ENCODE measurements at regions not wholly inside any gene's neighbourhood (a gene's known extent, or its start where the extent isn't known, plus 50 kb on each side); places are given as distances from the start of the nearest gene placed in this dataset.

GRCh38 chr21:35232545-35233176 lies 183.6 kb upstream of the RUNX1 start:
- DNase-seq: no peak

GRCh38 chr21:35231090-35231489 lies 182.0 kb upstream of the RUNX1 start:
- no peak for DNase-seq

DNA sequence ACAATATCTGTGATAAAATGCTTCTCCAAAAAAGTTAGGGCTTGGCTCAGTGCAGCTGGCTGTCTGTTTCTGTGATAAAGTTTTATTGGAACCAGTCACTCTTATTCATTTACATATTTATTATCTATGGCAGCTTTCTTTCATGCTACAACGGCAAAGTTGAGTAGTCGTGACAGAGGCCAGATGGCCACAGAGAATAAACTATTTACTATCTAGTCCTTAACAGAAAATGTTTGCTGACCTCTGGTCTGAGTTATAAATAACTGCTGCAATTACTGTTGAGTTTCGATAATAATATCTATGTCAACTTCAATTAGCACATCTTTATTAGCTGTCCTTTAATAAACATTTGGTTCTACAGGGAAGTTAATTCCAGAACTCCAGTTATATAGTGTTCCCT lies 180.2 kb upstream of the RUNX1 start:
- peak; percentile 31 for DNase-seq

DNA sequence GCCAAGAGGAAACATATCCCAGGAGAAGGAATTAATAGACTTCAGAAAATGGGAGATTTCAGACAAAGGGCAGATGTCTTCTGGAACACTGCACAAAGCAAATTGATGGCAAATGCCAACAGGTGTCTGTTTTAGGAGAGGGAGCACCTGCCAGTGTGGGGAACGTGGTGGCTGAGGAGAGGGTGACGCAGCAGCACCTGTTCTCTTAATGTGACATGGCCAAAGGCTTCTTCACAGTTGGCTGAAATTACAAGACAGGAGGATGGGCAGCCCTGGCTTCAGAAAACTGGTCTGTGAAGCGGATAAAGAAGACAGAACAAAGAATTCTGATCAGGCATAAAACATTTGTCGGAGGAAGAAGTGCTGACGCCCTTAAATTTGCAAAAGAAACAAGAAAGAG lies 178.7 kb upstream of the RUNX1 start:
- DNase-seq: no peak

DNA sequence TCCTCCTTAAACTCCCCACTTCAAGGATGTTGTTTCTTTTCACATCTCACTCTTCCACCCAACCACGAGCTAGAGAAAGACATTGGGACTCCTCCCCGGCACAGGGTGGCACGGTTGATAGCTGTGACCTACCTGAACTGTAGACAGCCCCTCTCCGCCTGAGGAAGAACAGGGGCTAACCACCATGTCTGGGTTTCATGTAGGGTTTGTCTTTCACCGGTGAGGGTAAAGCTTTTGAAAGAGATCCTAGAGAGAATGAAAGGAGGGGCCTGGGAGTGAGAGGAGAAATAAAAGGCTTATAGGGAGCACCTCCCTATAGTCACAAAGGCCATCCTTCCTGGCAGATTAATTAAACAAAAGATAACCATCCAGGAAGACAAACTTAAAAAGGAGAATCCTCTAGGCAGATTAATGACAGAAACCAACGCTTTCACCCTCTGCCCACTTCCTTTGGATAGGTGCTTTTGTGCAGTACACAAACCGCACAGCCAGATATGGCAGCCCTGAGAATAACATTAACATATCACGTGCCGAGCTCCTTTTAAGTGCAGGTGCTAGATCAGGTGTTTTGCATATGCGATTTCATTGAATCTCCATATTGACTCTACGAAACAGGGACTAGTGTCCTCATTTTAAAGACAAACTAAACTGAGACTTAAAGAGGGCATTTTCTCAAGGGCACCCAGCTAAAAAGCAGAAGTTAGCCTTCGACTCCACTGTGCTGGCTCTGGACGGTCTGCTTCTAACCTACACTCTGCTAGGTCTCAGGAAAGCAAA lies 178.1 kb upstream of the RUNX1 start:
- no peak for DNase-seq

DNA sequence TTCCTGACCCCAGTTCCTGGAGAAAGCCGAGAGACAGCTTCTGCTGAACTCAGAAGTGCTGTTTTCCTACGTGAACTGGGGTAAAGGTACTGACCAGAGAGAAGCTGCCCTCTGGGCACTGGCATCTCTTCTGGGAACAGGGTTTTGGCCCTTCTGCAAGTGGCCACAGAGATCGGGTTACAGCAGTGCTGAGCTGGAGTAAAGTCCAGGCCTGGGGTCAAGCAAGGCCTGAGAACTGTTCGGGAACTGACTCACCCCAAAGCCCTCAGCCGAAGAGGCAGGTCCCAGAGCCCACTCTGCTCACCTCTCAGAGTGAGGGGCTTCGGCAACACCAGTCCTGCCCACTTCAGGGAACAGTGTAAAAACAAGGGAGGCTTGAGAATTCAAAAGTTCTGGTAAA lies 177.2 kb upstream of the RUNX1 start:
- no peak for DNase-seq

DNA sequence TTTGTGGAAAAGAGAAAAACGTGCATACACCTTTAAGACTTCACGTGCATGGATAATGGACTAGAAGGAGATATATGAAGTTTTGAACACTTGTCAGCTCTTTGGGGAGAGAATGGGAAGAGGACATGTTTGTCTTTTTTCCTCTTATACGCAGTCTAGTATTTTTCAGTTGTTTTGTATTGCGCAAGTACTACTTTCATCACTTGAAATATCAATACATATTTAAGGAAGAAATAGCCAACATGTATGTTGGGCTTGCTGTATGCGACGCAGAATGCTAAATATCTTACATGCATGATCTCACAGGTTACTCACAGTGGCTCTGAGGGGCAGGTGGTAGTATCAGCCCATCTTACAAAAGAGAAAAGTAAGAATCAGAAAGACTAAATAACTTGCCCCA lies 176.5 kb upstream of the RUNX1 start:
- DNase-seq: no peak

DNA sequence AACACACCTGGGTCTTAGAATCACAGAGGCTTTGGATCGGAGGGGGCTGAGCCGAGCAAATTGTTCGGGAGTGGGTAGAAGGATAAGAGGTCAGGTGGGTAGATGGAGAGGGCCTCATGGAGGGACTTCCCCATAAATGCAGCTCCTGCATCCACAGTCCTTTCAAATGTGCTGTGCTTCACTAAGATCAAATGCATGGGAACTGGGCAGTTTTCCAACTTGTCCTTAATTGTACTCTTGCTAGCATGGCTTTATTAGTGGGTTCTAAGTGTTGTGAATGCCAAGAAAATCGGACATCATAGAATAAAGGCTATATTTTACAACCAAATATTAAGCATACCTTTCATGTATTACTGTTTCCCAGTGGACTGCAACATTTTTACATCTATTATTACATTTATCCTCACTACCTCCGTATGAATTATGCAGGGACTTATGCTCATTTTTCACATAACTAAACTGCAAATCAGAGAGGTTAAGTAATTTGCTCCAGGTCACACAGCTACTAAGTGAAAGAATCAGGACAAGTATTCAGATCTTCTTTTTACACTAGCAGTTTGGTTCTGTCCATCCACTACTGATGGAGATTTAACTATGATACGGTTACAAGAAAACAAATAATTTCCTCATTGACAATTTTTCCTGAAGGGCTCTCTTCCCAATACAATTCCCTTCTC lies 174.5 kb upstream of the RUNX1 start:
- DNase-seq: no peak

DNA sequence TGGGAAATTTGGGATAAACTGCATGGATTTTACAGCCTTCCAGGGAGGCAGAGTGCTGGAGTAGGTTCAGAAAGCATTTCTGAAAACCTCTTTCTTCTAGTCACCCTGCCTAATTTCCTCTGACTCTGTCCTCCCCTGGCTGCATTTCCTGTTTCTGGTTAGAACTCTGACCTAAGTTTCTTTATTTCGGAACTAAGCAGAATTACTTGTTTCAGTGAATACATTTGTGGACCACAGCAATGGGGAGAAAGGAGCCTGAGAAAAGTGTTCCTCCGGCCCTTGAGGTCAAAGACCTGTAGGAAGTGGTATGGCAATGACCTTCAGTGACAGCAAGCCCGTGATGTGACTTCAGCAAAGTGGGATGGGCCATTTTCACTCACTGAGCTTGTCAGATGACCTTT lies 173.4 kb upstream of the RUNX1 start:
- DNase-seq: no peak

DNA sequence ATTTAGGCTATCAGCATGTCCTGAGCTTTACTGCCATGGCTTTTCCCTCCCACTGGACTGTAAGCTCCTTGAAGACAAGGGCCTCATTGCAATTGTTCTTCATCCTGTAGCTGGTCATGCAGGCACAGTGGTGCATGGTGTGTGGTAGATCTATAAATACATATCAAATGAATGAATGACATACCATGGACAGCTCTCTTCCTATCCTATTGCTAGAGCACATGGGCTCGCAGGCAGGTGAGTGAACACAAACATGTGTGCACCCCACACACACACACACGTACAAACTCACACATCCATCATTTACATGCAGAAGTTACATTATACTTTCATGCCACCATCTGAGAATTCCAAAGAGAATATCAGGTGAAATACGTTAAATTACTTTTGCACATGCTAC lies 172.9 kb upstream of the RUNX1 start:
- peak; percentile 10 for DNase-seq

DNA sequence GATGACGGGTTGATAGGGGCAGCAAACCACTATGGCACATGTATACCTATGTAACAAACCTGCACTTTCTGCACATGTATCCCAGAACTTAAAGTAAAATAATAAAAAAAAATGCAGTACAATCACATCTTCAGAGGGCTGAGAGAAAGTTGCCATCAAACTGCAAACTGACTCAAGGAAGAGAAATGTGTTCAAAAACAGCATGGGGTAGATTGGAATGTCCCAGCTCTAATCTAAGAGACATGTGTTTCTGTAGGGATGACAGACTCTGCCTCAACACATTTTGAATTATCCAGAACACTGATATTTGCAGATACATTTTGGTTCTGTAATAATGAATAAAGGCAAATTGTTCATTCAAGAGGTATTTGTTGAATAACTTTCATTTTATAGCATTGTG lies 171.2 kb upstream of the RUNX1 start:
- DNase-seq: no peak

DNA sequence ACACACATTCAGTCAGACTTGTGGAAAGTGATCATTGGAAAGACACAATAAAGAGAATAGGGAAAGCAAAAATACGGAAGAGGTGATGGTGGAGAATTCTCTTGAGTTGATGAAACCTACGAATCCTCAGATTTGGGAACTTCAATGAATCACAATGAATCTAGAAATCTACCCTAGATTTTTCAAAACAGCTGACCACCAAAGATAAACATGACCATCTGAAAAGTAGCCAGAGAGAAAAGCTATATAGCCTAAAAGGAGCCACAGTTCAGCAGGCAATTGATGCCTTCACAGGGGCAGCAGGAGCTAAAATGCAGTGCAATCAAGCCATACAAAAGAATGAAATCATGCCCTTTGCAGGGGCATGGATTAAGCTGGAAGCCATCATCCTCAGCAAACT lies 170.6 kb upstream of the RUNX1 start:
- DNase-seq: no peak

DNA sequence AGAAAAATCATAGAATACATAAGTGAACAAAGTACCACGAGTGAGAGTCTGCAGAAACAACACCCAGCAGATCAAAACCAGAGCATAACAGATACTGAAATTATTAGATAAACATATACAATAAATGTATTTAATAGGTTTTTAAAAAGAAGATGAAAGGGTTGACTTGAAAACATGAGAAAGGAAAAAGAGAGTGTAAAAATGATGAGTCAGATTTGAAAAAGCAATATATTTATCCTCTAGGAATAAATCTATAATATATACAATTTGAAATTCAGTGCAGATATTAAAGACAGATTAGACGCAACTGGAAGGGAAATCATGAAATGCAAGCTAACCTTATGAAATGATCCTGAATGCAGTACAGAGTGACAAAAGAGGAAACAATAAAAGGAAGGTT lies 170.2 kb upstream of the RUNX1 start:
- no peak for DNase-seq

GRCh38 chr21:35217504-35218060 lies 168.5 kb upstream of the RUNX1 start:
- no peak for DNase-seq

DNA sequence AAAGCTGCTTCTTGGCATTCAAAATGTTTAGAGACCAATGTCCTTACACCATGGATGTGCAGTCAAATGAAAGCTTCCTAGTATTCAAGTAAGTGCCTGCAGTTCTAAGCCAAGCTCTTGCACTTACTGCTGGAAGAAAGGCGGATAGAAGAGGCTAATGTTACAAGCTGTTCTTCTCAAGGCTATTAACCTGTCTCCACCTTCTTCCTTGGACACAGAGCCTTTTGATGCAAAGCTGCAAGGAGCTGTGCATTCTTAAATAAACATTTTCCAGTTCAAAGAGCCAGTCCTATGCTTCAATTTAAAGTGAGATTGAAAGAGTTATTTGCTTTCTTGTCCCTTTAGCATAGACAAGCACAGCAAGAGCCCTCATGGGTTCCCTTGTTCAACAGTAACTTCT lies 167.9 kb upstream of the RUNX1 start:
- no peak for DNase-seq

- no peak for DNase-seq
These were observed 166.8 kb upstream of the RUNX1 start for GRCh38 chr21:35215870-35216269.

DNA sequence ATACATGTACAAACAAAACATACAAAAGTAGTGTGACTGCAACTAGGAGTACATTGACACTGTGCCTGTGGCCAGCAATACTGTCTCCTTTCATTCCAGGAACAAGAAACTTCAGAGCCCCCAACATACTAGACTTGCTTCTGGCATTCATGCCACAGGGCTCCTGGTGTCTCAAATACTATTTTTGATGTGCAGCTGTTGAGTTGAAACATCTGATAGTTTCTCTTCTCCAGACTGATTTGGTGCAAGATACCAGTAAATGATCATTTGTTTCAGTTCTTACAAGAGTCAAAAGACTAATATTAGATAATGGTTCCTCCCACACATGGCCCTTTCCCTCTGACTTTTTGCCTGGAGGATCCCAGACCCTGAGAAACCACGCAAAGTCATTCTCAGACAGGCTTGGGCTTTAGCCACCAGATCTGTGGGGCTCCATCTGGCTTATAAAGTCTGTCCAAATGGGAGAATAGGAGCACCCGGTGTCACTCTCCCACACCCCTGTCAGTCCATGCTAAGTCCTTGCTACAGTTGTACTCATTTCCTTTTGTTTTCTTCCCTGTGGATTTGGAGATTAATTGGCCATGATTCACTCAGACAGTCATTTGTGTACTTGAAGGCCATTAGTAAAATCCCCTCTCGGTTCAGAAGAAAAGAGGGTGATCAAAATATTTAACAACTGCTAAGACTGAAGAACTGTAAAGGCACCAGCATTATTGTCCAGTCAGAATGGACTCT lies 163.5 kb upstream of the RUNX1 start:
- DNase-seq: no peak

DNA sequence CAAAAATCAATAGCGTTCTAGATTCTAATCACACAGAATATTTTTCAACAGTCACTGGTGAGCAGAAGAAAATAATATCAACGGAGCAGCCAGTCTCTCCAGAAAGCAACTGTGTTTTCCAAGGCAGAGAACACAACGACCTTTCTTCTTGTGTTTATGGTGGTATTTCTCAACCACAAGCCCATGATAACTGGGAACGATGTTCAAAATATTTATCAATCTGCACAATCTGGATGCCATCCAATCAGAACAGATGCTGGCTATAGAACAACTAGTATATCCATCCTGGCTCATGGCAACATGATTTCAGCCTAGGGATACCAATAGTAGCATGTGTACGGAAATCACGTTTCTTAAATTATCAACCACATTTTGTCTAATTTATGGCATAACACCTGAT lies 162.7 kb upstream of the RUNX1 start:
- DNase-seq: no peak

DNA sequence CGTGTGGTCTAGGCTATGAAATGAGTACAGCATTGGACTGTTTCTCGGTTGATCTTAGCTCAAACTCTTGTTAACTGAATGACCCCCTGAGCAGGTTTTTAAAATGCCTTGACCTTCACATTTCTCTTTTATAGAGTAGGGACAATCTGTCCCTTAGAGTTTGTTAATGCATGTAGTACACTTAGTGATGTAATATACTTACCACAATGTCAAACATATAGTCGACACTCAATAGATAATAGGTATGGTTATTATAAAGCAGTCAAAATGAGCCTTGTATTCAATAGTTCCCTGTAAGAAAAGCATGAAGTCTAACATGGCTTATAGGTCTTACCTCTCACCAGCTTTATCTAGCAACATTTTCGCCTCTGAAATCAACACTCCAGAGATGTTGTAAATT lies 161.0 kb upstream of the RUNX1 start:
- no peak for DNase-seq

DNA sequence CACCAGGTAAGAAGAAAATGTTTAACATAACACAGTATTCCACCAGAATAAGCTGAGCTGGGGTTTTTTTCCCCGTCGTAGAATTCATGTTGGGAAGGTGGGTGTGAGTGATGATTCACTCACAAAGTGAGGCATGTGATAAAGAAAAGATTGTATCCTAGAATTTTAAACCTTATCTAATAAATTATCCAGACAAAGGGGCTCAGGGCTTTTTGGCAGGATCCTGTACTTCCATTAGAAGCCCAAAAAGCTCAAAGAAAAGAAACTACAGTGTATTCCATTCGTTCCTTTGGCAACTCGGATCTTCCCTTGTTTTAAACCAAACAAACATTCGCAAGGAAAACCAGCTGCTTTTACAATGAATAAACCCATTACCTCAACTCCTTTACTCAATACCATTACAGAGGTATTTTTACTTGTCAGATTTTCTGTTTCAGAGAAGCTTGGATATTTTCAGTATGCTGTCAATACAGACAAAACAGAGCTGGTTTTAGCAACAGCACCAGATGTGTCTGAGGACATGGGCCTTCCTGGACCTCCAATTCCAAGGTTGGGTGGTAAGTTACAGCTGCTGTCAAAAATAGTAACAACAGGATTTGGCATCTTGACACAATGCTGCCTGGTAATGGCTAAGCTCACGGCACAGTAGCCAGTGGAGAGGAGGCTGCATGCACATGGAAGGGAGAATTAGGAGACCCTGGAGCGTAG lies 159.9 kb upstream of the RUNX1 start:
- no peak for DNase-seq

DNA sequence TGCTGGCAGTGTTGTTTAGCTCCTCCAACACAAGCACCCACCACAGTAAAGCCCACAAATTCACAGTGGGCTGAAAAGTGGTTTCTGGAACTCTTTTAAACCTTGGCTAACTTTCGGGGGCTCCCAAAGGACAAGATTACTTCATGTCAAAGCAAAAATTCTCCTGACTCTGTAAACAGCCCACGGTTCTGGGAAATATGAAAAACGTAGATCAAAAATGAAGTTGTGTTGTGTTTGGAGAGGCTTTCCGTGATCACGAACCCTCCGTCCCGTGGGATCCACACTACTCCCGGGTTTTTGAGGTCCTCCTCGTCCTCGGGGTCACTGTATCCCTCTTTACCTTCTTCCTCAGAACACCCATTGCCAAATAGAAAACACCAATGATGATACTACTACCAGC lies 159.0 kb upstream of the RUNX1 start:
- no peak for DNase-seq

DNA sequence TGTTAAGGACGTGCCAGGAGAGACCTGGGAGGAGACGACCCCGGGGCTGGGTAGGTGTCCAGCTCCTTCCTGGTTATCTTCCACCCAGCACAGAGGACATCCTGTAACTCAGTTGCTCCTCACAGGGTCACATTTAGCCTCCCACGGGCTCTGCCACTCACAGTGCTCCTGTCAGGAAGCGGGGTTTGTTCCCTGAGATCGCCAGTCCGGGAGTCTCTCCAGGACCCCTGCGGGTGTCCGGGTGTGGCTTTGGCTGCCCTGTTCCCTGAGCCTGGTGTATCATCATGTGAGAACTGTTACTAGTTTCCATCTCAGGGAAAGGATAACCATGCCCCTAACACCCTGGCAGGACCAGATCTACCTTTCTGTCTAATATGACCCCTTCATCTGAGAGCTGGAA lies 158.2 kb upstream of the RUNX1 start:
- no peak for DNase-seq

Data from hematopoietic multipotent progenitor cell treated with erythropoietin and hydrocortisone succinate and interleukin-3 and kit ligand, for 8 days (in vitro differentiated cells).